ENCODE measurements at regions not wholly inside any gene's neighbourhood (a gene's known extent, or its start where the extent isn't known, plus 50 kb on each side); places are given as distances from the start of the nearest gene placed in this dataset.

GRCh38 chr2:176956791-176957190, 255.8 kb upstream of the HNRNPA3 start:
- TF ChIP-seq CTCF (IDR thresholded peaks at IDR 0.05) (no peak), TCF7L2 (IDR thresholded peaks at IDR 0.05; ENCODE audit: low read depth, low read length) (no peak)
